Spleen (tissue), 11 donors: ENCODE measurements at regions not wholly inside any gene's neighbourhood (a gene's known extent, or its start where the extent isn't known, plus 50 kb on each side); places are given as distances from the start of the nearest gene placed in this dataset.

Experiments
- DNase-seq: peaks from one replicate; pipeline ENCODE4 v3.0.0-alpha.2; 2020
- H3K27ac ChIP-seq, 8 donors: fragments of 200-600 bp; sonication (generic) in 7 of 8; 1 replicate in 4 of 8; 2 replicates in 4 of 8; pipeline versions ENCODE4 v1.5.0 to v1.8.0; 2016 to 2021; ENCODE audit warnings: inconsistent platforms in 4 of 8, mild to moderate bottlenecking in 4 of 8, moderate library complexity in 1 of 8
- H3K27me3 ChIP-seq, 7 donors: fragments of 200-600 bp; sonication (generic) in 6 of 7; replicated peaks in 1 of 7; 1 replicate in 4 of 7; 2 replicates in 3 of 7; pipeline versions ENCODE4 v1.5.0 to v1.8.0; 2016 to 2021; ENCODE audit warnings: inconsistent platforms in 3 of 7, mild to moderate bottlenecking in 1 of 7
- H3K36me3 ChIP-seq, 6 donors: fragments of 200-600 bp; sonication (generic) in 5 of 6; 1 replicate in 4 of 6; 2 replicates in 2 of 6; pipeline versions ENCODE4 v1.5.0 to v1.8.0; 2016 to 2021; ENCODE audit warnings: inconsistent platforms in 2 of 6
- H3K4me1 ChIP-seq, 6 donors: fragments of 200-600 bp; sonication (generic) in 5 of 6; 1 replicate in 3 of 6; 2 replicates in 3 of 6; pipeline versions ENCODE4 v1.5.0 to v1.8.0; 2016 to 2021; ENCODE audit warnings: inconsistent platforms in 3 of 6
- H3K4me3 ChIP-seq, 8 donors: fragments of 200-600 bp; sonication (generic) in 7 of 8; 1 replicate in 4 of 8; 2 replicates in 4 of 8; pipeline versions ENCODE4 v1.5.0 to v1.8.0; 2016 to 2021; ENCODE audit warnings: inconsistent platforms in 4 of 8, mild to moderate bottlenecking in 4 of 8, moderate library complexity in 2 of 8
- H3K9me3 ChIP-seq, 8 donors: fragments of 200-600 bp; sonication (generic) in 7 of 8; 1 replicate in 4 of 8; 2 replicates in 4 of 8; pipeline versions ENCODE4 v1.5.0 to v1.8.0; 2016 to 2021; ENCODE audit warnings: inconsistent platforms in 4 of 8
- CTCF ChIP-seq, 11 experiments: fragments of 200-600 bp in 7 of 11; fragments of 450-650 bp in 4 of 11; sonication (generic) in 4 of 11; IDR thresholded peaks in 8 of 11; conservative IDR thresholded peaks in 3 of 11; 1 replicate in 7 of 11; 2 replicates in 4 of 11; pipeline versions ENCODE4 v1.4.0 to v1.8.0; 2016 to 2021; ENCODE audit warnings: antibody characterized with exemption in 11 of 11, inconsistent platforms in 4 of 11, mild to moderate bottlenecking in 1 of 11
- POLR2A ChIP-seq, 3 donors: fragments of 450-650 bp; IDR thresholded peaks; one replicate each; pipeline ENCODE4 v1.5.1; 2017; ENCODE audit warnings: antibody characterized with exemption in 3 of 3, mild to moderate bottlenecking in 1 of 3
- POLR2AphosphoS5 ChIP-seq, 3 donors: sonication (generic); formaldehyde crosslinking; IDR thresholded peaks; one replicate each; pipeline ENCODE4 v1.5.1; 2017; ENCODE audit warnings: antibody characterized with exemption in 3 of 3
- WGBS, 5 donors: extraction: QIAGEN DNeasy Blood & Tissue Kit in 3 of 5; methylation state at CpG; one replicate each; pipeline versions ENCODE4 v1.1.5 to v1.1.7; 2013 to 2018; 5-methylcytosine and 5-hydroxymethylcytosine counted together
- intact Hi-C: fragments of 100-400 bp; cut with DNase I; formaldehyde crosslinking; loops from one replicate; pipeline ENCODE4 v1.15.0; 2023; ENCODE audit warnings: low total_unique reads
- donor health status: healthy with polysubstance abuse.
- donor health status: DM: no; HTN: no; CAD: no; lungs with moderate emphysema.
- donor health status: DM: no; HTN: no; CAD: no.
- donor health status: Bipolar disorder and iron deficiency.
- donor health status: healthy.
- donor health status: DM: no; HTN: no; CAD: no.
- donor health status: DM: yes; HTN: yes; CAD: no.

GRCh38 chrX:25175171-25175570, 159.4 kb upstream of the ARX start:
- Histone ChIP-seq H3K9me3 (no peaks in the 10 kb centered on the region), H3K4me3 (no peak overlapping the region), H3K4me1 (no peaks in the 10 kb centered on the region), H3K27ac (no peak overlapping the region), H3K36me3 (no peaks in the 10 kb centered on the region), H3K27me3 (no peaks in the 10 kb centered on the region)
- 75 to 93% (median 91%) methylated on average over 4 of the region's 4 CpGs for WGBS, 5 donors
- no peak for DNase-seq
- intact Hi-C loops, result no loop called here
- TF ChIP-seq POLR2AphosphoS5 (IDR thresholded peaks at IDR 0.05) (no peak), CTCF (IDR thresholded peaks at IDR 0.05 in 8 of 11, conservative IDR thresholded peaks at IDR 0.05 in 3 of 11) (no peak), POLR2A (IDR thresholded peaks at IDR 0.05) (no peak)

DNA sequence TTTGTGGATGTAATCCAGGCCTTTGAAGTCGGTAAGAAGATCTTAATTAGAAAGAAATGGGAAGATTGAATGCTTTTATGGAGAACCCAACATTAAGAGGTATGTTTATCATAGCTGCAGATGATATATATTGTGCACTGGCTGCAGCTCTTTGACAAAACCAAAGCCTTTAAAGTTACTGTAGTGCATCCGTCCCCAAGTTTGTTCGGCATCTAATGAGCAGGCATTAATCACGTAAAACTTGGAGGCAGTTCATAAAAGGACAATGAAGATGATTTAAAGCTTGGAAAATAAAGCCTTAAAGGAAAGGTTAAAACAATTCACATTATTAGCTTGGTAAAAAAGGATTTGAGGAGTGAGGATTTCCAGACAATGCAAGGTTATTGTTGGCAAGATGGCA, 150.8 kb upstream of the ARX start:
- Histone ChIP-seq H3K27ac (no peak overlapping the region), H3K4me1 (no peaks in the 10 kb centered on the region), H3K36me3 (no peaks in the 10 kb centered on the region), H3K27me3 (peaks cover 0 to 4% (median 0%) of the 10 kb centered on the region in 7 donors), H3K9me3 (no peaks in the 10 kb centered on the region), H3K4me3 (no peak overlapping the region)
- DNase-seq, result no peak
- intact Hi-C loops, result no loop called here
- 58 to 80% (median 76%) methylated on average over 4 of the region's 4 CpGs for WGBS, 5 donors
- no peak for TF ChIP-seq CTCF (IDR thresholded peaks at IDR 0.05 in 8 of 11, conservative IDR thresholded peaks at IDR 0.05 in 3 of 11)
- no peak for TF ChIP-seq POLR2AphosphoS5 (IDR thresholded peaks at IDR 0.05)
- no peak for TF ChIP-seq POLR2A (IDR thresholded peaks at IDR 0.05)

GRCh38 chrX:25166145-25166544, 150.4 kb upstream of the ARX start:
- intact Hi-C loops, result no loop called here
- Histone ChIP-seq H3K4me3 (no peak overlapping the region), H3K4me1 (no peaks in the 10 kb centered on the region), H3K27ac (no peak overlapping the region), H3K27me3 (peaks cover 0 to 4% (median 0%) of the 10 kb centered on the region in 7 donors), H3K9me3 (no peaks in the 10 kb centered on the region), H3K36me3 (no peaks in the 10 kb centered on the region)
- WGBS, 5 donors, result 40 to 66% (median 60%) methylated on average over 4 of the region's 4 CpGs
- no peak for DNase-seq
- TF ChIP-seq POLR2AphosphoS5 (IDR thresholded peaks at IDR 0.05), result no peak
- TF ChIP-seq CTCF (IDR thresholded peaks at IDR 0.05 in 8 of 11, conservative IDR thresholded peaks at IDR 0.05 in 3 of 11), result no peak
- no peak for TF ChIP-seq POLR2A (IDR thresholded peaks at IDR 0.05)

- DNase-seq, result no peak
- intact Hi-C loops, result no loop called here
- Histone ChIP-seq H3K4me1 (no peaks in the 10 kb centered on the region), H3K36me3 (no peaks in the 10 kb centered on the region), H3K27me3 (no peaks in the 10 kb centered on the region), H3K27ac (no peak overlapping the region), H3K9me3 (no peaks in the 10 kb centered on the region), H3K4me3 (no peak overlapping the region)
- TF ChIP-seq POLR2A (IDR thresholded peaks at IDR 0.05), result no peak
- WGBS, 5 donors, result 14 to 44% (median 27%) methylated on average over 2 of the region's 2 CpGs
Observed at GRCh38 chrX:25158635-25159034, 142.9 kb upstream of the ARX start.

- no peaks in the 10 kb centered on the region for H3K9me3 ChIP-seq
- H3K36me3 ChIP-seq, result no peaks in the 10 kb centered on the region
- no peak overlapping the region for H3K4me3 ChIP-seq
- H3K4me1 ChIP-seq, result no peaks in the 10 kb centered on the region
- H3K27ac ChIP-seq, result no peak overlapping the region
- 63 to 93% (median 76%) methylated on average over 3 of the region's 3 CpGs for WGBS, 5 donors
- TF ChIP-seq POLR2AphosphoS5 (IDR thresholded peaks at IDR 0.05) (no peak), POLR2A (IDR thresholded peaks at IDR 0.05) (no peak), CTCF (IDR thresholded peaks at IDR 0.05 in 8 of 11, conservative IDR thresholded peaks at IDR 0.05 in 3 of 11) (no peak)
- intact Hi-C loops, result no loop called here
- no peak for DNase-seq
- no peaks in the 10 kb centered on the region for H3K27me3 ChIP-seq
Observed at GRCh38 chrX:25156832-25157231, 141.1 kb upstream of the ARX start.
